Medulla oblongata (tissue), 1 donor: ENCODE measurements at regions not wholly inside any gene's neighbourhood (a gene's known extent, or its start where the extent isn't known, plus 50 kb on each side); places are given as distances from the start of the nearest gene placed in this dataset.

Experiments
- DNase-seq: peaks from one replicate; pipeline ENCODE4 v3.0.0-alpha.2; 2015; ENCODE audit errors: extremely low spot score

GRCh38 chr9:89746385-89747116 is 141.7 kb downstream of the GADD45G start:
- no peak for DNase-seq

- no peak for DNase-seq
Observed at GRCh38 chr9:89747596-89747995, 142.8 kb downstream of the GADD45G start.

GRCh38 chr9:89748021-89748670 is 143.3 kb downstream of the GADD45G start:
- DNase-seq = no peak

GRCh38 chr9:89748831-89749499 is 144.2 kb downstream of the GADD45G start:
- DNase-seq = no peak

GRCh38 chr9:89749500-89750116 is 144.8 kb downstream of the GADD45G start:
- no peak for DNase-seq

- peak; percentile 57 for DNase-seq
Observed at GRCh38 chr9:89750117-89750791, 145.4 kb downstream of the GADD45G start.

GRCh38 chr9:89751079-89751825 is 146.4 kb downstream of the GADD45G start:
- DNase-seq = no peak

GRCh38 chr9:89752154-89752553 is 147.3 kb downstream of the GADD45G start:
- no peak for DNase-seq

GRCh38 chr9:89753472-89754055 is 148.8 kb downstream of the GADD45G start:
- no peak for DNase-seq

- no peak for DNase-seq
Observed at GRCh38 chr9:89754193-89754592, 149.4 kb downstream of the GADD45G start.

- no peak for DNase-seq
Observed at GRCh38 chr9:89755821-89756220, 151.0 kb downstream of the GADD45G start.

GRCh38 chr9:89756891-89757537 is 152.2 kb downstream of the GADD45G start:
- no peak for DNase-seq

GRCh38 chr9:89757776-89758528 is 153.1 kb downstream of the GADD45G start:
- no peak for DNase-seq

- DNase-seq = no peak
Observed at GRCh38 chr9:89759572-89759971, 154.8 kb downstream of the GADD45G start.

GRCh38 chr9:89760123-89760522 is 155.3 kb downstream of the GADD45G start:
- no peak for DNase-seq

GRCh38 chr9:89764217-89764616 is 159.4 kb downstream of the GADD45G start:
- no peak for DNase-seq

- DNase-seq = no peak
Observed at GRCh38 chr9:89765211-89765946, 160.6 kb downstream of the GADD45G start.

GRCh38 chr9:89766991-89767390 is 162.2 kb downstream of the GADD45G start:
- no peak for DNase-seq

- DNase-seq = no peak
Observed at GRCh38 chr9:89768051-89768450, 163.2 kb downstream of the GADD45G start.
